GM12878 (cell line): ENCODE measurements at regions not wholly inside any gene's neighbourhood (a gene's known extent, or its start where the extent isn't known, plus 50 kb on each side); places are given as distances from the start of the nearest gene placed in this dataset.
"Not testable (repeated sequence)": the region's sequence is repeated elsewhere in the genome, so short reads cannot be mapped to it uniquely, and the experiment has no call there.

Experiments used
- ATAC-seq: fragments of 200-7000 bp; cut with Tn5 transposase; 3 replicates; pipeline ENCODE4 v1.9.1; 2020; ENCODE audit warnings: mild to moderate bottlenecking, moderate library complexity
- BruUV-seq: library from RNA; stranded (reverse); fragments of 400-500 nt; replicated peaks from 2 replicates; lab custom pipeline; 2021; lab: Mats Ljungman, UMichigan
- CTCF ChIA-PET: fragments of 300-600 bp; sonication (Branson Sonifier 250); formaldehyde crosslinking; extraction: SDS; loops from one replicate; lab custom pipeline; 2021; ENCODE audit warnings: inconsistent platforms; lab: Yijun Ruan, JAX
- POLR2A ChIA-PET: fragments of 350-600 bp; formaldehyde crosslinking; extraction: SDS; loops from one replicate; lab custom pipeline; 2021; ENCODE audit warnings: inconsistent platforms; lab: Charles Lee
- RAD21 ChIA-PET: fragments of 300-600 bp; sonication (Branson Sonifier 250); formaldehyde crosslinking; loops from one replicate; lab custom pipeline; 2023; ENCODE audit warnings: antibody characterized with exemption; ENCODE audit not compliant: unreplicated experiment; lab: Charles Lee
- SMC1A ChIA-PET: fragments of 300-600 bp; sonication (Branson Sonifier 250); formaldehyde crosslinking; loops from one replicate; lab custom pipeline; 2023; ENCODE audit not compliant: unreplicated experiment, uncharacterized antibody; lab: Charles Lee
- DNase-seq: peaks from one replicate; pipeline ENCODE4 v3.0.0-alpha.2; 2011; ENCODE audit warnings: low read depth, low spot score
- FAIRE-seq: peaks from 3 replicates; lab custom pipeline; 2011; peaks lifted over from hg19 to GRCh38; lab: Jason Lieb, UNC
- H2AFZ ChIP-seq: 2 replicates; pipeline ENCODE4 v1.6.0; 2011; ENCODE audit warnings: low read depth, low read length, control low read depth; ENCODE audit not compliant: control insufficient read depth
- H3K27ac ChIP-seq: 2 replicates; pipeline ENCODE4 v1.5.1; 2011; ENCODE audit warnings: control low read depth; ENCODE audit not compliant: control insufficient read depth, insufficient read depth
- H3K27me3 ChIP-seq, 2 experiments: replicated peaks in 1 of 2; 2 replicates each; pipeline versions ENCODE4 v1.6.0 to v1.6.1; 2011; ENCODE audit warnings: low read length in 1 of 2; ENCODE audit not compliant: control insufficient read depth in 2 of 2, insufficient read depth in 2 of 2
- H3K36me3 ChIP-seq, 2 experiments: 2 replicates each; pipeline ENCODE4 v1.5.1; 2011; ENCODE audit warnings: low read length in 1 of 2; ENCODE audit not compliant: control insufficient read depth in 2 of 2, insufficient read depth in 2 of 2
- H3K4me1 ChIP-seq: 2 replicates; pipeline ENCODE4 v1.6.1; 2011; ENCODE audit warnings: mild to moderate bottlenecking, low read length, moderate library complexity, mixed read lengths; ENCODE audit not compliant: control insufficient read depth, insufficient read depth
- H3K4me2 ChIP-seq: 2 replicates; pipeline ENCODE4 v1.6.0; 2011; ENCODE audit warnings: control low read depth; ENCODE audit not compliant: control insufficient read depth, insufficient read depth
- H3K4me3 ChIP-seq: fragments of 200-600 bp; sonication (generic); 2 replicates; pipeline ENCODE4 v1.5.1; 2016
- H3K79me2 ChIP-seq: 2 replicates; pipeline ENCODE4 v1.6.0; 2011; ENCODE audit warnings: low read length; ENCODE audit not compliant: control insufficient read depth, insufficient read depth
- H3K9ac ChIP-seq: 2 replicates; pipeline ENCODE4 v1.8.0; 2011; ENCODE audit warnings: low read length, control low read depth, mixed read lengths; ENCODE audit not compliant: control insufficient read depth, insufficient read depth
- H3K9me3 ChIP-seq: replicated peaks from 3 replicates; pipeline ENCODE4 v1.5.1; 2011; ENCODE audit warnings: mild to moderate bottlenecking, low read length; ENCODE audit not compliant: control insufficient read depth, insufficient read depth
- H4K20me1 ChIP-seq: 2 replicates; pipeline ENCODE4 v1.6.0; 2011; ENCODE audit not compliant: control insufficient read depth, insufficient read depth
- CREB1 ChIP-seq: IDR thresholded peaks from 2 replicates; pipeline ENCODE4 v1.6.1; 2012; ENCODE audit warnings: low read depth, mild to moderate bottlenecking, inconsistent platforms
- EZH2 ChIP-seq: IDR thresholded peaks from 2 replicates; pipeline ENCODE4 v1.6.1; 2012; ENCODE audit warnings: low read depth, mild to moderate bottlenecking, control low read depth, inconsistent platforms, low read length, borderline replicate concordance; ENCODE audit not compliant: control insufficient read depth
- FOS ChIP-seq: IDR thresholded peaks from 3 replicates; pipeline ENCODE4 v1.6.1; 2011; ENCODE audit warnings: borderline replicate concordance; ENCODE audit not compliant: insufficient read length; ENCODE audit errors: extremely low read depth
- HDGF ChIP-seq: fragments of 450-650 bp; IDR thresholded peaks from 2 replicates; pipeline ENCODE4 v1.6.1; 2016; ENCODE audit warnings: antibody characterized with exemption
- IKZF2 ChIP-seq, 2 experiments: fragments of 450-650 bp; IDR thresholded peaks; 2 replicates each; pipeline ENCODE4 v1.6.1; 2017; ENCODE audit warnings: mild to moderate bottlenecking in 2 of 2, moderate library complexity in 2 of 2
- IRF3 ChIP-seq: fragments of 450-650 bp; IDR thresholded peaks from 2 replicates; pipeline ENCODE4 v1.6.1; 2014; ENCODE audit warnings: mild to moderate bottlenecking
- NFIC ChIP-seq: IDR thresholded peaks from 2 replicates; pipeline ENCODE4 v1.6.1; 2012; ENCODE audit warnings: low read depth, mild to moderate bottlenecking, inconsistent platforms, low read length, moderate library complexity
- NR2C1 ChIP-seq: fragments of 450-650 bp; IDR thresholded peaks from 2 replicates; pipeline ENCODE4 v1.6.1; 2017; ENCODE audit warnings: antibody characterized with exemption, mild to moderate bottlenecking, moderate library complexity
- RCOR1 ChIP-seq: conservative IDR thresholded peaks from 2 replicates; pipeline ENCODE4 v1.6.1; 2012; ENCODE audit warnings: low read depth, low read length, improper control_type of control experiment
- USF2 ChIP-seq: IDR thresholded peaks from 2 replicates; pipeline ENCODE4 v1.6.1; 2011; ENCODE audit warnings: low read depth, low read length, improper control_type of control experiment, borderline replicate concordance
- ZBTB33 ChIP-seq: fragments of 450-650 bp; IDR thresholded peaks from 2 replicates; pipeline ENCODE4 v1.6.1; 2017; ENCODE audit warnings: mild to moderate bottlenecking
- ZNF274 ChIP-seq: IDR thresholded peaks from one replicate; pipeline ENCODE4 v1.8.0; 2011; ENCODE audit not compliant: insufficient read length, insufficient read depth
- WGBS: methylation state at CpG from one replicate; pipeline ENCODE4 v1.1.6; 2016; ENCODE audit warnings: low lambda C conversion rate; ENCODE audit not compliant: insufficient replicate concordance, insufficient coverage; ENCODE audit errors: missing lambda C conversion rate; 5-methylcytosine and 5-hydroxymethylcytosine counted together
- in situ Hi-C: fragments of 300-500 bp; cut with MboI; formaldehyde crosslinking; loops from 9 replicates; pipeline ENCODE4 v1.14.3; 2018; ENCODE audit warnings: mixed read lengths
- intact Hi-C: fragments of 100-400 bp; cut with micrococcal nuclease; formaldehyde crosslinking; loops from one replicate; pipeline ENCODE4 v1.14.2; 2022; ENCODE audit not compliant: unreplicated experiment

GRCh38 chr14:106344791-106345479 lies 818.6 kb downstream of the TMEM121 start:
- H3K79me2 ChIP-seq, H3K27ac ChIP-seq, H2AFZ ChIP-seq, DNase-seq, H3K27me3 ChIP-seq, H3K4me3 ChIP-seq, H3K9ac ChIP-seq, FAIRE-seq, H4K20me1 ChIP-seq, POLR2A ChIA-PET, CTCF ChIA-PET, H3K36me3 ChIP-seq, H3K4me1 ChIP-seq, ATAC-seq, intact Hi-C loops, in situ Hi-C loops, H3K4me2 ChIP-seq, H3K9me3 ChIP-seq, BruUV-seq, SMC1A ChIA-PET, RAD21 ChIA-PET: not testable (repeated sequence)
- no CpG with 5 or more reads among the region's 5 CpGs for WGBS

GRCh38 chr14:106346084-106346483 lies 819.7 kb downstream of the TMEM121 start:
- RAD21 ChIA-PET = no interaction called here
- WGBS = no CpG with 5 or more reads among the region's 8 CpGs
- no peak overlapping the region for H2AFZ ChIP-seq
- POLR2A ChIA-PET = no interaction called here
- H3K4me3 ChIP-seq = no peak overlapping the region
- DNase-seq (no peak), FAIRE-seq (no peak), ATAC-seq (no peak)
- H3K9me3 ChIP-seq = no peaks in the 10 kb centered on the region
- SMC1A ChIA-PET = no interaction called here
- intact Hi-C loops (no loop called here), in situ Hi-C loops (no loop called here)
- H3K4me1 ChIP-seq = no peaks in the 10 kb centered on the region
- TF ChIP-seq CREB1 (no peak), EZH2 (no peak), NR2C1 (no peak), USF2 (no peak), ZBTB33 (no peak), NFIC (no peak), IRF3 (no peak), HDGF (no peak), RCOR1 (no peak), FOS (no peak), IKZF2 (IDR thresholded peaks at IDR 0.05) (no peak), ZNF274 (no peak)
- no peak overlapping the region for H3K4me2 ChIP-seq
- CTCF ChIA-PET = no interaction called here
- H3K9ac ChIP-seq = no peak overlapping the region
- H3K27ac ChIP-seq = no peak overlapping the region
- BruUV-seq = no TSS peak
- no peaks in the 10 kb centered on the region for H4K20me1 ChIP-seq
- H3K27me3 ChIP-seq = no peaks in the 10 kb centered on the region
- no peaks in the 10 kb centered on the region for H3K79me2 ChIP-seq
- no peaks in the 10 kb centered on the region for H3K36me3 ChIP-seq
